ENCODE measurements at regions not wholly inside any gene's neighbourhood (a gene's known extent, or its start where the extent isn't known, plus 50 kb on each side); places are given as distances from the start of the nearest gene placed in this dataset.

- TF ChIP-seq, protein P1, sequence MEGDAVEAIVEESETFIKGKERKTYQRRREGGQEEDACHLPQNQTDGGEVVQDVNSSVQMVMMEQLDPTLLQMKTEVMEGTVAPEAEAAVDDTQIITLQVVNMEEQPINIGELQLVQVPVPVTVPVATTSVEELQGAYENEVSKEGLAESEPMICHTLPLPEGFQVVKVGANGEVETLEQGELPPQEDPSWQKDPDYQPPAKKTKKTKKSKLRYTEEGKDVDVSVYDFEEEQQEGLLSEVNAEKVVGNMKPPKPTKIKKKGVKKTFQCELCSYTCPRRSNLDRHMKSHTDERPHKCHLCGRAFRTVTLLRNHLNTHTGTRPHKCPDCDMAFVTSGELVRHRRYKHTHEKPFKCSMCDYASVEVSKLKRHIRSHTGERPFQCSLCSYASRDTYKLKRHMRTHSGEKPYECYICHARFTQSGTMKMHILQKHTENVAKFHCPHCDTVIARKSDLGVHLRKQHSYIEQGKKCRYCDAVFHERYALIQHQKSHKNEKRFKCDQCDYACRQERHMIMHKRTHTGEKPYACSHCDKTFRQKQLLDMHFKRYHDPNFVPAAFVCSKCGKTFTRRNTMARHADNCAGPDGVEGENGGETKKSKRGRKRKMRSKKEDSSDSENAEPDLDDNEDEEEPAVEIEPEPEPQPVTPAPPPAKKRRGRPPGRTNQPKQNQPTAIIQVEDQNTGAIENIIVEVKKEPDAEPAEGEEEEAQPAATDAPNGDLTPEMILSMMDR (IDR thresholded peaks at IDR 0.05; ENCODE audit: low read depth, low read length), result no peak
- TF ChIP-seq MYC (IDR thresholded peaks at IDR 0.05; ENCODE audit: low read depth, low read length), result no peak
- TF ChIP-seq POLR2A (IDR thresholded peaks at IDR 0.05; ENCODE audit: extremely low read depth, insufficient read length), result no peak
Observed at GRCh38 chr1:29470788-29471119, 234.4 kb downstream of the PTPRU start.

Measured in NB4 (cell line).